Panc1 (cell line): ENCODE measurements at regions not wholly inside any gene's neighbourhood (a gene's known extent, or its start where the extent isn't known, plus 50 kb on each side); places are given as distances from the start of the nearest gene placed in this dataset.

ENCODE experiments used
- ATAC-seq: fragments of 200-7000 bp; cut with Tn5 transposase; 2 replicates; pipeline ENCODE4 v1.9.1; 2020; ENCODE audit warnings: mild to moderate bottlenecking, moderate library complexity
- BruUV-seq: library from RNA; stranded (reverse); fragments of 400-500 nt; replicated peaks from 2 replicates; lab custom pipeline; 2021; lab: Mats Ljungman, UMichigan
- CTCF ChIA-PET: fragments of 300-600 bp; sonication (Branson Sonifier 250); formaldehyde crosslinking; loops from one replicate; lab custom pipeline; 2022; ENCODE audit warnings: antibody characterized with exemption; lab: Charles Lee
- POLR2A ChIA-PET: fragments of 300-600 bp; sonication (Branson Sonifier 250); formaldehyde crosslinking; loops from one replicate; lab custom pipeline; 2022; ENCODE audit warnings: antibody characterized with exemption; lab: Charles Lee
- DNase-seq: peaks from one replicate; pipeline ENCODE4 v3.0.0-alpha.2; 2010; ENCODE audit warnings: low read depth, low spot score
- H3K27ac ChIP-seq: 2 replicates; pipeline ENCODE4 v1.5.1; 2011; ENCODE audit warnings: mild to moderate bottlenecking, low read length, inconsistent platforms
- H3K27me3 ChIP-seq: fragments of 200-500 bp; sonication (Bioruptor generic); 2 replicates; pipeline ENCODE4 v1.6.0; 2014; ENCODE audit warnings: low read length, inconsistent platforms; ENCODE audit not compliant: control insufficient read depth, insufficient read depth
- H3K36me3 ChIP-seq: fragments of 200-500 bp; sonication (Bioruptor generic); 2 replicates; pipeline ENCODE4 v1.5.1; 2014; ENCODE audit warnings: inconsistent platforms, mild to moderate bottlenecking, low read length, moderate library complexity; ENCODE audit not compliant: control insufficient read depth, insufficient read depth
- H3K4me1 ChIP-seq: 2 replicates; pipeline ENCODE4 v1.5.1; 2011; ENCODE audit warnings: inconsistent platforms, mild to moderate bottlenecking, low read length, moderate library complexity; ENCODE audit not compliant: control insufficient read depth, insufficient read depth
- H3K4me3 ChIP-seq, 2 experiments: 2 replicates each; pipeline ENCODE4 v1.5.1; 2011 to 2012; ENCODE audit warnings: low read depth in 2 of 2, low read length in 2 of 2, mild to moderate bottlenecking in 2 of 2, inconsistent platforms in 1 of 2, moderate library complexity in 1 of 2
- H3K9me3 ChIP-seq: fragments of 200-500 bp; sonication (Bioruptor generic); 2 replicates; pipeline ENCODE4 v1.5.1; 2014; ENCODE audit warnings: low read depth, mild to moderate bottlenecking, inconsistent platforms, low read length, moderate library complexity; ENCODE audit not compliant: control insufficient read depth, insufficient read depth
- POLR2AphosphoS5 ChIP-seq: IDR thresholded peaks from 2 replicates; pipeline ENCODE4 v1.6.1; 2012; ENCODE audit warnings: mild to moderate bottlenecking, low read depth, low read length, moderate library complexity
- SIN3A ChIP-seq: IDR thresholded peaks from 2 replicates; pipeline ENCODE4 v1.6.1; 2012; ENCODE audit warnings: low read depth, mild to moderate bottlenecking, low read length, moderate library complexity, borderline replicate concordance; ENCODE audit not compliant: insufficient read depth
- TCF7L2 ChIP-seq: IDR thresholded peaks from 2 replicates; pipeline ENCODE4 v1.6.1; 2011; ENCODE audit warnings: mild to moderate bottlenecking, low read depth, low read length, inconsistent platforms
- in situ Hi-C: cut with HindIII; loops from 2 replicates; pipeline ENCODE4 v1.10.0; 2016; ENCODE audit warnings: low sequenced_read_pairs, low pct_unique_long_range_greater_than_20kb
- intact Hi-C: fragments of 100-400 bp; cut with micrococcal nuclease; formaldehyde crosslinking; loops from one replicate; pipeline ENCODE4 v1.10.0; 2022; ENCODE audit not compliant: unreplicated experiment
- TF ChIP-seq, protein P1 (sequence below), 2 experiments: IDR thresholded peaks; 2 replicates each; pipeline ENCODE4 v1.6.1; 2011 to 2012; ENCODE audit warnings: low read depth in 2 of 2, control low read depth in 1 of 2, low read length in 1 of 2, mild to moderate bottlenecking in 1 of 2, moderate library complexity in 1 of 2; ENCODE audit not compliant: insufficient read depth in 1 of 2
- TF ChIP-seq, protein P2 (sequence below): fragments of 450-650 bp; IDR thresholded peaks from 2 replicates; pipeline ENCODE4 v1.5.1; 2017; ENCODE audit warnings: mild to moderate bottlenecking

GRCh38 chr2:204023088-204023487 lies 86.5 kb downstream of the ICOS start:
- H3K27ac ChIP-seq: no peak overlapping the region
- no TSS peak for BruUV-seq
- intact Hi-C loops (no loop called here), in situ Hi-C loops (no loop called here)
- POLR2A ChIA-PET: no interaction called here
- no peak overlapping the region for H3K4me3 ChIP-seq
- CTCF ChIA-PET: no interaction called here
- H3K36me3 ChIP-seq: no peaks in the 10 kb centered on the region
- no peaks in the 10 kb centered on the region for H3K4me1 ChIP-seq
- no peaks in the 10 kb centered on the region for H3K9me3 ChIP-seq
- no peak for ATAC-seq
- TF ChIP-seq SIN3A: no peak
- TF ChIP-seq, protein P1, sequence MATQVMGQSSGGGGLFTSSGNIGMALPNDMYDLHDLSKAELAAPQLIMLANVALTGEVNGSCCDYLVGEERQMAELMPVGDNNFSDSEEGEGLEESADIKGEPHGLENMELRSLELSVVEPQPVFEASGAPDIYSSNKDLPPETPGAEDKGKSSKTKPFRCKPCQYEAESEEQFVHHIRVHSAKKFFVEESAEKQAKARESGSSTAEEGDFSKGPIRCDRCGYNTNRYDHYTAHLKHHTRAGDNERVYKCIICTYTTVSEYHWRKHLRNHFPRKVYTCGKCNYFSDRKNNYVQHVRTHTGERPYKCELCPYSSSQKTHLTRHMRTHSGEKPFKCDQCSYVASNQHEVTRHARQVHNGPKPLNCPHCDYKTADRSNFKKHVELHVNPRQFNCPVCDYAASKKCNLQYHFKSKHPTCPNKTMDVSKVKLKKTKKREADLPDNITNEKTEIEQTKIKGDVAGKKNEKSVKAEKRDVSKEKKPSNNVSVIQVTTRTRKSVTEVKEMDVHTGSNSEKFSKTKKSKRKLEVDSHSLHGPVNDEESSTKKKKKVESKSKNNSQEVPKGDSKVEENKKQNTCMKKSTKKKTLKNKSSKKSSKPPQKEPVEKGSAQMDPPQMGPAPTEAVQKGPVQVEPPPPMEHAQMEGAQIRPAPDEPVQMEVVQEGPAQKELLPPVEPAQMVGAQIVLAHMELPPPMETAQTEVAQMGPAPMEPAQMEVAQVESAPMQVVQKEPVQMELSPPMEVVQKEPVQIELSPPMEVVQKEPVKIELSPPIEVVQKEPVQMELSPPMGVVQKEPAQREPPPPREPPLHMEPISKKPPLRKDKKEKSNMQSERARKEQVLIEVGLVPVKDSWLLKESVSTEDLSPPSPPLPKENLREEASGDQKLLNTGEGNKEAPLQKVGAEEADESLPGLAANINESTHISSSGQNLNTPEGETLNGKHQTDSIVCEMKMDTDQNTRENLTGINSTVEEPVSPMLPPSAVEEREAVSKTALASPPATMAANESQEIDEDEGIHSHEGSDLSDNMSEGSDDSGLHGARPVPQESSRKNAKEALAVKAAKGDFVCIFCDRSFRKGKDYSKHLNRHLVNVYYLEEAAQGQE (IDR thresholded peaks at IDR 0.05; ENCODE audit: insufficient read depth in 1 of 2, low read depth in 2 of 2, low read length in 1 of 2): no peak
- 0 out of 2 replicates have a peak, but pooled peaks cover 2% of the 10 kb centered on the region for H3K27me3 ChIP-seq
- no peak for DNase-seq

DNA sequence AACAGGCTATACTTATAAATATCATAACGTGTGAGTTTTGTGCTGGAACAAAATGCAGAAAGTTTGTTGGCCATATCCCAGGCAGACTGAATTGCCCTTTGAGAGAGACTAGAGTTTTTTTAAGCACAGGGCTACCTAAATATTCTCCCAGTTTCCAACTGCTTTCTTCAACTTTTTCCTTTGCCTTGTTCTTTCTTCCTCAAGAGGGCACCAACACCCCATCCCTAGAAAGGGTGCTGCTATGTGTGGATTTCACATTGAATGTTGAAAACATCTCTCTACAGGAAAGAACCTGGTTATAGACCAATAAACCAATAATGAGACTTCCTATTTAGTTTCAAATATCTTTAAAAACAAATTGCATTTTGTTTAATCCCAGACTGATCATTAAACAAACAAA lies 87.9 kb downstream of the ICOS start:
- ATAC-seq (peak; percentile 66; the same call in 1 of the 2 replicates), DNase-seq (peak; percentile 18)
- ChIA-PET POLR2A (no interaction called here), CTCF (no interaction called here)
- in situ Hi-C loops: no loop called here
- Histone ChIP-seq H3K4me3 (no peak overlapping the region), H3K27me3 (peaks cover 2% of the 10 kb centered on the region; the same call in 1 of the 2 replicates), H3K36me3 (no peaks in the 10 kb centered on the region), H3K27ac (no peak overlapping the region), H3K4me1 (no peaks in the 10 kb centered on the region), H3K9me3 (no peaks in the 10 kb centered on the region)
- TF ChIP-seq, protein P1 (IDR thresholded peaks at IDR 0.05; ENCODE audit: insufficient read depth in 1 of 2, low read depth in 2 of 2, low read length in 1 of 2): no peak
- no peak for TF ChIP-seq POLR2AphosphoS5
- TF ChIP-seq, protein P2, sequence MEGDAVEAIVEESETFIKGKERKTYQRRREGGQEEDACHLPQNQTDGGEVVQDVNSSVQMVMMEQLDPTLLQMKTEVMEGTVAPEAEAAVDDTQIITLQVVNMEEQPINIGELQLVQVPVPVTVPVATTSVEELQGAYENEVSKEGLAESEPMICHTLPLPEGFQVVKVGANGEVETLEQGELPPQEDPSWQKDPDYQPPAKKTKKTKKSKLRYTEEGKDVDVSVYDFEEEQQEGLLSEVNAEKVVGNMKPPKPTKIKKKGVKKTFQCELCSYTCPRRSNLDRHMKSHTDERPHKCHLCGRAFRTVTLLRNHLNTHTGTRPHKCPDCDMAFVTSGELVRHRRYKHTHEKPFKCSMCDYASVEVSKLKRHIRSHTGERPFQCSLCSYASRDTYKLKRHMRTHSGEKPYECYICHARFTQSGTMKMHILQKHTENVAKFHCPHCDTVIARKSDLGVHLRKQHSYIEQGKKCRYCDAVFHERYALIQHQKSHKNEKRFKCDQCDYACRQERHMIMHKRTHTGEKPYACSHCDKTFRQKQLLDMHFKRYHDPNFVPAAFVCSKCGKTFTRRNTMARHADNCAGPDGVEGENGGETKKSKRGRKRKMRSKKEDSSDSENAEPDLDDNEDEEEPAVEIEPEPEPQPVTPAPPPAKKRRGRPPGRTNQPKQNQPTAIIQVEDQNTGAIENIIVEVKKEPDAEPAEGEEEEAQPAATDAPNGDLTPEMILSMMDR: peak; percentile 72
- TF ChIP-seq TCF7L2: no peak
- no peak for TF ChIP-seq SIN3A
- BruUV-seq: no TSS peak
- intact Hi-C loops: no loop called here
